Loucy (cell line): ENCODE measurements at regions not wholly inside any gene's neighbourhood (a gene's known extent, or its start where the extent isn't known, plus 50 kb on each side); places are given as distances from the start of the nearest gene placed in this dataset.

Experiments used
- H2AFZ ChIP-seq: fragments of 200-600 bp; sonication (generic); 2 replicates; pipeline ENCODE4 v1.6.0; 2016; ENCODE audit warnings: antibody characterized with exemption, mild to moderate bottlenecking, low read length, moderate library complexity
- H3F3A ChIP-seq: fragments of 200-600 bp; 2 replicates; pipeline ENCODE4 v1.6.0; 2016; ENCODE audit warnings: antibody characterized with exemption, low read depth, mild to moderate bottlenecking
- H3K27me3 ChIP-seq: fragments of 200-600 bp; sonication (generic); 2 replicates; pipeline ENCODE4 v1.6.1; 2014; ENCODE audit warnings: low read length, mild to moderate bottlenecking; ENCODE audit not compliant: insufficient read depth, poor library complexity, severe bottlenecking
- H3K36me3 ChIP-seq: fragments of 200-600 bp; sonication (generic); 2 replicates; pipeline ENCODE4 v1.6.1; 2016; ENCODE audit warnings: low read length; ENCODE audit not compliant: insufficient read depth
- H3K4me1 ChIP-seq: fragments of 200-600 bp; sonication (generic); 2 replicates; pipeline ENCODE4 v1.5.1; 2014; ENCODE audit warnings: low read length, mild to moderate bottlenecking; ENCODE audit not compliant: insufficient read depth, poor library complexity, severe bottlenecking
- H3K4me2 ChIP-seq: fragments of 200-600 bp; sonication (generic); 2 replicates; pipeline ENCODE4 v1.6.0; 2014; ENCODE audit warnings: antibody characterized with exemption, low read length, low read depth, mild to moderate bottlenecking; ENCODE audit not compliant: poor library complexity, severe bottlenecking
- H3K4me3 ChIP-seq: fragments of 200-600 bp; sonication (generic); 2 replicates; pipeline ENCODE4 v1.5.1; 2014; ENCODE audit warnings: low read length, mild to moderate bottlenecking, mixed read lengths; ENCODE audit not compliant: poor library complexity, severe bottlenecking
- H3K79me2 ChIP-seq: fragments of 200-600 bp; sonication (generic); 2 replicates; pipeline ENCODE4 v1.6.1; 2014; ENCODE audit warnings: low read length; ENCODE audit not compliant: insufficient read depth
- H3K9ac ChIP-seq: fragments of 200-600 bp; sonication (generic); 2 replicates; pipeline ENCODE4 v1.6.0; 2014; ENCODE audit warnings: mild to moderate bottlenecking, low read depth, low read length, moderate library complexity; ENCODE audit not compliant: poor library complexity, severe bottlenecking
- H3K9me2 ChIP-seq: fragments of 200-600 bp; sonication (generic); replicated peaks from 2 replicates; pipeline ENCODE4 v1.6.1; 2016; ENCODE audit warnings: low read depth, low read length, mixed read lengths
- H3K9me3 ChIP-seq: fragments of 200-600 bp; sonication (generic); 2 replicates; pipeline ENCODE4 v1.6.1; 2014; ENCODE audit warnings: mild to moderate bottlenecking, antibody characterized with exemption, low read length, low read depth; ENCODE audit not compliant: insufficient read depth
- H4K20me1 ChIP-seq: fragments of 200-600 bp; sonication (generic); 2 replicates; pipeline ENCODE4 v1.6.0; 2014; ENCODE audit warnings: antibody characterized with exemption, low read length, mild to moderate bottlenecking; ENCODE audit not compliant: insufficient read depth, poor library complexity, severe bottlenecking
- EZH2phosphoT487 ChIP-seq: fragments of 200-600 bp; IDR thresholded peaks from 2 replicates; pipeline ENCODE4 v1.6.1; 2018; ENCODE audit warnings: antibody characterized with exemption, mild to moderate bottlenecking, moderate library complexity, borderline replicate concordance
- TF ChIP-seq, protein P1 (sequence below): fragments of 200-600 bp; sonication (generic); conservative IDR thresholded peaks from 2 replicates; pipeline ENCODE4 v1.5.1; 2014; ENCODE audit warnings: mild to moderate bottlenecking, antibody characterized with exemption, low read length

DNA sequence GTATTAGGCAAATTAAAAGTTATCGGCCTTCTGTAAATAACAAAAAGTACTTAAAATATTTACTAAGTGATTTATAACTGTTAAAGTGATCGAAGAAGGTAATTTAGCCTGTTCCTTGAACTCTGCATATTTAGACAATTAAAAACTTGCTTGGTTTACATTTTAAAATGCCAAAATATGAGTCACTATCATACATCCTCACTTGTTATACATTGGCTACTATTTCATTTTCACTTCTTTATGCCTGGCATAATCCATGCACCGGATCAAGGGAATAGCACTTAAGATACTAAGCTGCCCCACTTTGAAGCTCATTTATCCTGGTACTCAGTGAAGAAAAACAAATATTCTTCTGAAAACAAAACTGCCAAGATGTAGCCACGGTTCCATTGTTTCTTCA is 344.6 kb downstream of the UBE3D start:
- Histone ChIP-seq H3K9ac (no peak overlapping the region), H3K79me2 (no peaks in the 10 kb centered on the region), H3K36me3 (no peaks in the 10 kb centered on the region), H3K4me1 (no peaks in the 10 kb centered on the region), H3K4me2 (no peak overlapping the region), H3K9me3 (no peaks in the 10 kb centered on the region), H3K4me3 (no peak overlapping the region), H2AFZ (no peak overlapping the region), H4K20me1 (no peaks in the 10 kb centered on the region), H3F3A (no peaks in the 10 kb centered on the region), H3K27me3 (no peaks in the 10 kb centered on the region), H3K9me2 (no peaks in the 10 kb centered on the region)
- TF ChIP-seq, protein P1, sequence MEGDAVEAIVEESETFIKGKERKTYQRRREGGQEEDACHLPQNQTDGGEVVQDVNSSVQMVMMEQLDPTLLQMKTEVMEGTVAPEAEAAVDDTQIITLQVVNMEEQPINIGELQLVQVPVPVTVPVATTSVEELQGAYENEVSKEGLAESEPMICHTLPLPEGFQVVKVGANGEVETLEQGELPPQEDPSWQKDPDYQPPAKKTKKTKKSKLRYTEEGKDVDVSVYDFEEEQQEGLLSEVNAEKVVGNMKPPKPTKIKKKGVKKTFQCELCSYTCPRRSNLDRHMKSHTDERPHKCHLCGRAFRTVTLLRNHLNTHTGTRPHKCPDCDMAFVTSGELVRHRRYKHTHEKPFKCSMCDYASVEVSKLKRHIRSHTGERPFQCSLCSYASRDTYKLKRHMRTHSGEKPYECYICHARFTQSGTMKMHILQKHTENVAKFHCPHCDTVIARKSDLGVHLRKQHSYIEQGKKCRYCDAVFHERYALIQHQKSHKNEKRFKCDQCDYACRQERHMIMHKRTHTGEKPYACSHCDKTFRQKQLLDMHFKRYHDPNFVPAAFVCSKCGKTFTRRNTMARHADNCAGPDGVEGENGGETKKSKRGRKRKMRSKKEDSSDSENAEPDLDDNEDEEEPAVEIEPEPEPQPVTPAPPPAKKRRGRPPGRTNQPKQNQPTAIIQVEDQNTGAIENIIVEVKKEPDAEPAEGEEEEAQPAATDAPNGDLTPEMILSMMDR: no peak
- no peak for TF ChIP-seq EZH2phosphoT487

DNA sequence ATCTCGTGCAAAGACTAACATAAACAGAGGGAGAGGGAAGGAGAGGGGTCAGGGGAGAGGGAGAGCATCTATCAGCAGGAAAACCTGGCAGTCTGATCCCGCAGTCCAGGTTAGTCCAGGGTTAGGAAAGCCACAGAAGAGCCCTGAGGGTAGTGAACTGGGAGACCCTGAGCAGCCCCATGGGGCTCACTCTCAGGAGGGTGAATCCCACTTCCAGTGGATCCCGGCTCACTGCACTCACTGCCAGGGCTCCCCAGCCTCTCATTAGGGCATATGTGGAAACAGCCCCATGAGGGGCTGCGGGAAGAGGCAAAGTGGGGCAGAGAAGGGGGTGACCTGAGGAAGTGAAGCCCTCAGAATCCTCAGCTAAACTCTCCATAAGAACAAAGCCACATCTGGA is 329.9 kb downstream of the UBE3D start:
- Histone ChIP-seq H3K4me2 (no peak overlapping the region), H3K4me3 (no peak overlapping the region), H3K9ac (no peak overlapping the region), H2AFZ (no peak overlapping the region), H3K9me2 (no peaks in the 10 kb centered on the region), H3K36me3 (no peaks in the 10 kb centered on the region), H3K27me3 (no peaks in the 10 kb centered on the region), H3K4me1 (no peaks in the 10 kb centered on the region), H4K20me1 (no peaks in the 10 kb centered on the region), H3K79me2 (no peaks in the 10 kb centered on the region), H3F3A (no peaks in the 10 kb centered on the region), H3K9me3 (no peaks in the 10 kb centered on the region)
- TF ChIP-seq EZH2phosphoT487: no peak
- TF ChIP-seq, protein P1: no peak

DNA sequence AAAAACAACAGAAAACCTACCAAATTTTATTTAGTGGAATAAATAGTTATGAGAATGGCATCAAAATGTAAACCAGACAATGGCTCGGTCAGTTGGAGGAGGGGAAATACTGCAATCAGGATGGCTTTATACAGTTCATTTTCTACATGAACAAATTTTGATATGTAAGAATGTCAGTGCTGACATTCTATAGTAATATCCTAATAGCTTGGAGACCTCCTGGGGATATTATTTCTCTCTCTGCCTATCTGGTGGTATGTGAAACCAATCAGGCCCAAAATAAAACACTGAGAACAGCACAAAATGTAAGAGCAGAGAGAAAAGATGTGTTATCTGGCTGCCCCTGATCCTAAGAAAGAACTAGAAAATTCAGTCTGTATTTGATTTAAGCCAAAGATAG is 327.7 kb downstream of the UBE3D start:
- H3K4me3 ChIP-seq: no peak overlapping the region
- H3K27me3 ChIP-seq: no peaks in the 10 kb centered on the region
- no peaks in the 10 kb centered on the region for H3K36me3 ChIP-seq
- TF ChIP-seq EZH2phosphoT487: no peak
- TF ChIP-seq, protein P1: no peak
- H4K20me1 ChIP-seq: no peaks in the 10 kb centered on the region
- H3K9ac ChIP-seq: no peak overlapping the region
- no peak overlapping the region for H2AFZ ChIP-seq
- H3K79me2 ChIP-seq: no peaks in the 10 kb centered on the region
- H3K4me2 ChIP-seq: no peak overlapping the region
- H3K4me1 ChIP-seq: no peaks in the 10 kb centered on the region
- no peaks in the 10 kb centered on the region for H3F3A ChIP-seq
- H3K9me2 ChIP-seq: no peaks in the 10 kb centered on the region
- H3K9me3 ChIP-seq: no peaks in the 10 kb centered on the region
